CD4-positive, alpha-beta T cell treated with Interleukin-4 for 4 hours (primary cell): ENCODE measurements at regions not wholly inside any gene's neighbourhood (a gene's known extent, or its start where the extent isn't known, plus 50 kb on each side); places are given as distances from the start of the nearest gene placed in this dataset.

Source experiments
- DNase-seq: peaks from one replicate; pipeline ENCODE4 v3.0.0-alpha.2; 2020

DNA sequence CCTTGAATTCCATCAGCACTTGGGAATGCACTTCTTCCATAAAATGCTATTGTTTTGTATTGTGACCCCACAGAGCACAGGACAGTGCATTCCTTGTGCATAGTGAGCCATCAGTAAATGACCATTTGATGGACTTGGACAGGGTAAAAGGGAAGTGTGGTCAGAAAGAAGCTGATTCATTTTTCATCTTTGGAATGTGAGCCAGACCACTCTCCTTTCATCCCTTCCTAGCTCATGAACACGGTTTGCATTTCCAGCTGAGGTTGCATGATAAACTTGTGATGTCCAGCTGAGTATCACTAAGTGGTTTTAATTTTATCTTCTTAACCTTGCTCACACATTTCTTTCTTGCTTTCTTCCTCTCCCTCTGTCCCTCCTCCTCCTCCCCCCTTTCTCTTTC, 101.3 kb downstream of the NUDT12 start:
- no peak for DNase-seq

DNA sequence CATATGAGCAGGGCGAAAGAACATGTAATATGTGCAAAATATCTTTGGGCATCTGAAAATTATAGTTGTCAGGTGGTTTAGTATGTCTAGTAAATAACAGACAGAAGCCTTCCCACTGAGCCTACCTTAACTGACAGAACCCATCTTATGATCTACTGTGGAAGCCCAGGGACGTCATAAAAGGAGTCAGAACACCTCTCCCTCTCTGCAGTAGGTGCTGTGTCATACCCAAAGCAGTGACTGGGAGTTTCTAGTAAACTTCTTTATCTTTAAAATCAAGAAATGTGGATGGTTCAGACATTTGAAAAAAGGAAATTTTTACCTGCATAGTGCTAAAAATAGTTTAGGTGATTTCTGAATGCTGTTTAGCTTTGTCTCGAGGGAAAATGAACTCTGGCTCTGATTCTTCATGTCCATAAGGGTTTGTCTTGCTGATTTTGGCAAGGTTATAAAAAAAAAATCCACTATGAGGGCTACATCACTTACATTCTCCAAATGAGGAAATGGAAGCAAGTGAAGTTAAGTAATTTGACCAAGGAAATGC, 104.0 kb downstream of the NUDT12 start:
- DNase-seq = no peak

DNA sequence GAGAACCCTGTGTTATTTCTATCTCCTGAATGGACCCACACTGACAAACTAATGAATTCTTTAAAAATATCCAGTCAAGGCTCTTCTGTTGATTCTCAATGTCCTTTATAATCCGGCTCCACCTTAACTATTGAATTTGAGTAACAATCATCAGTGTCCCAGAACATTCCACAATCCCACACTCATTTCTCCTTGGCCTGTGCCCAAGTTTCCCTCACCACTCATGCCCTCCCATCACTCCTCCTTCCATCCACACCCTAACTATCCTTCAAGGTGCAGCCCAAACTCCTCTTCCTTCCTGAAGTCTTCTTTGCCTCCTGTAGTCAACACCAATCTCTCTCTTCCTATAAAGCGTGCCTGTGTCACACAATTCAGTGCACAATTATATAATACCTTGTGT, 106.1 kb downstream of the NUDT12 start:
- DNase-seq = no peak

DNA sequence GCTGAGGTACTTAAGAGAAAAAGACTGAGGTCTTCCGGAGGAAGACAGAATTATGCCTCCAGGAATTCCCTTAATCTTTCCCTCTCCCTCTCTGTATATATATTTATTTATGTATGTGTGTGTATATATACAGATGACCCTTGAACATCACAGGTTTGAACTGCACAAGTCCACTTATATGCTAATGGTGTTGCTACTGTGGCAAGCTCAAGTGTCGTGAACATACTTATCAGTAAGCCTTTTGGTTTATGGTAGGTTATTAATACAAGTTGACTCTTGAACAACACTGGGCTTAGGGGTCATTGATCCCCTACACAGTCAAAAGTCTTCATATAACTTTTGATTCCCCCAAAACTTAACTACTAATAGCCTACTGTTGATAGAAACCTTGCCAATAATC, 106.8 kb downstream of the NUDT12 start:
- no peak for DNase-seq

DNA sequence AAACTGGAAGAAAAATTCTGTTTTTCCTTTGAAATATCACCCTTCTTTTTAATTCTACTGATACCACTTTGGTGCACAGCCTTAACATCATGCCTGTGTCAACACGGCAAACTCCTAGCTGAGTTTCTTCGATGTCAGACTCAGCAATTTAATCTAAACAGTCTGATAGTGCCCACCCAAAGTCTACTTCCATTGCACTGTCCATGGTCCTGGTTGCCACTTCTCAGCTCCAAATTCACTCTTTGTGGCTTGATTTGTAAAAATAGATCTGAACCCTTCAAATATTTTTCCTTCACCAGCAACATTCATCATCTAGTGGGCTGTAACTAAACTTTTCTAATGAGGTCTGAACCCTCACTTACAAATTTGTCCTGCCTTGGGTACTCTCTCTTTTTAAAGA, 107.8 kb downstream of the NUDT12 start:
- no peak for DNase-seq

DNA sequence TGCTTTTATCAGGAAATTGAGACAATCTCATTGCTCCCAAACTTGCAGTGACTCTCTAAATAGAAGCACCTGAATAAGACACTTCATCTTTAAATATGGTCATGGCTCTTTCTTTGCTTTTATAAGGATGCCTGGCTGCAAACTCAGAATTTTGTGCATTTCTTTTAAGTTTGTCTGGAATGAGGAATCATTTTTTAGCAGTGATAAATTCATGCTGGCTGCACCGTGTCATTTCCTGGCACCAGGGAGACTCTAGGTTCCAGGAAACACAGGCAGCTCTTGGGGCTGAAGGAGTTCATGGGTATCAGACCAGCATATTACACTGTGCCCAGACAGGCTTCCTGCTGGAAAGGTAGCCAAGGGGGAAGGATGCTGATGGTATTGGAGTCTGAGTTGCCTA, 109.9 kb downstream of the NUDT12 start:
- DNase-seq = no peak

DNA sequence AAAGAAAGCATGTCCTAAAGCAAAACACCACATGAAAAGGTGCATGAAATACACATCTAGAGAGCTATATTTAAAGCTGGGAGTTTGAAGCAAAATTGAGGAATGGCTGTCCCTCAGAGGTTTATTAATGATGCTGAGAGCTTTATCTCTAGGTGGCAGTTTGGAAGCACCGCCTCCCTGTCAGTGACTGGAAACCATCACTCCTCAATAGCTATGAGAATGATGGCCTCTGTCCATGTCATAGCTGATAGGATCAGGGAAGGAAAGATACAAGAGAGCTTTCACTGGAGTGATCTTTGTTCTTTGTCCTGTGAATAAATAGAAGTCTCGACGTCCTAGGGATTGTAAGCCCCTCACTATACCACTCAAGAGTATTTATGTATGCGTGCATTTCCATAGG, 110.5 kb downstream of the NUDT12 start:
- no peak for DNase-seq

DNA sequence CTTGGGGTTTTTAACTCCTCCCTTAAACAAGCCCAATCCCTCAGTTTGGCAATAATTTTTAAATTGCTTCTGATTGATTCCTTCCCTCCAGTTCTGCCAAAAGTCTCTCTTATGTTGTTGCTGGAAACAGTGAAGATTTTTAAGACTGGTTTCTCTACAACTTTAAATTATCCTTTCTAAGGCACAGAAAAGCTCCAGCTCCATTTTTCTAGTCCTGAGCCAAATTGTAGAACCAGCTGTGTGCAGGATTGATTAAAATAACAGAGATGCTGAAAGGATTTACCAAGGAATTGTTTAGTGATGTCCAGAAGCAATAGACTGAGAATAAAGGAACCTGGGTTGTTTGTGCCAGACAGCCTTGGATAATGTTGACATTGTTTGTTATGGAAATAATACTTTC, 111.3 kb downstream of the NUDT12 start:
- DNase-seq = no peak

DNA sequence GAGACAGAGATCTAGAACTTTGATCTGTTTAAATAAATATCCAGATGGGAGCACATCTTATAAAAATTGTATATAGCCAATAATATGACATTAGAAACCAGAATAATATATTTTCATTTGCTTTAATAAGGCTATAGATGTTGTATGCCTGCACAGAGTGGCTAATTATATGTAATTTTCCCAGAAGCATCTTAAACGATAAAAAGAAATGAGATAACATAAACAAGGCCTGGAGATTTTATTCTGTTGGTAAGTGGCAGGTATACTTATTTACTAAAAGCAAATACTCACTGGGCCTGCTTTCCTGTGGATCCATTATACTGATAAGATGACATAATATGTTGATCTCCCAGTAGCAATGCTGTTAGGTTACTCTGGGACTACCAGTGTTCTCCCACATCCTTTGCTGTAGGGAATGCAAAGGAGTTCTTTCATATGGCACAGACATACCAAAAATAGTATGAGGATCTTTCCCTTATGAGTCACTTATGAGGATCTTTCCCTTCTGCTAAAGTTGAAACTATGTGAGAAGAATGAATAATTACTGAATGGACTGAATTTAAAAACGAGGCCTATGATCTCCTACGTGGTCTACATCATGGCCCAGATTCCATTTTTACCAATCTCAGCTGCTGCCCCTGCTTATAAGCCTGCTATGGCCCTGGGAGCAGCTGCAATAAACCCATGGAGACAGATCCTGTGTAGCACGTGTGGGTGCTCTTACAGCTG, 112.1 kb downstream of the NUDT12 start:
- no peak for DNase-seq

DNA sequence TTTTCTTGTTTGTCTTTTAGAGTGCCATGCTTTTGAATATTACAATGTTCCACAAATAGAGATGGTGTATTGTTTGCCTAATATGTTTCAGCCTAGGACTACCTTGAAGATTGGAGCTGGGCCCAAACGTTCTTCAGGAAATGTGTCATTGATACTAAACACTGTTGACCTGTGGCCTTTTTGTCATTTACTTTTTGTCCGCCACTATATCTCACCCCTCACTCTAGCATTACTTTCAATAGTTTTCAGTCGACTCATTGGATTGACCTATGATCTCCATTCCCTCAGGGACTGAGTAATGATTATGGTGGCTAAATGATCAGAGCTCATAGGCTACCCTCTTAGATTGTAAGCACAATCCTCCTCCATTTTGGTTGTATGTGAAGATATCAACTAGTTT, 115.8 kb downstream of the NUDT12 start:
- no peak for DNase-seq

DNA sequence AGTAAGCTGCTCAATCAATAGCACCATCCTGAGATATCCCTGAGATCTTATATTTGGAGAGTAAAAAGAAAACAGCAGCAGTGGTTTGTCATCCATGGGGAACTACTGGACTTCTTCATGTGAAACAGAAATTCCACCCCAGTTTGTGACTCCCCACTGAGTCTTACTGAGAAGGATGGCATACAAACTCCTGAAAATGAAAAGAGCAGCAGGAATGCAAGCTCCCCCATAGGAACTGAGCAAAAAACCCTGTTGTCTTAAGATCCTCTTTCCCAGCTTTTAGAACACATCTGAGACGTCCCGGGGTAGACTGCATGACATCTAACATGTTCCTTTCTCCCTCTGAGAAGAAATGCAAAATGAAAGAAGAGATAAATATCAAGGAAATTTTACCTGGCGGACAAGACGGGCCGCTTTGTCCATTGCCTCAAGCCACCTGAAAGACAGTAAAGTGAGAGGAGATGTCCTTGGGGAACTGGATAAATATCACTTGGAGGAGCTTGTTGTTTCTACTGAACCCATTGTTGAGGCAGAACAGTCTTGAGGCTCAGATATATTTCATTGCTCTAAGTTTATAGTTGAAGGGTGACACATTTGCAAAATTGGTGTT, 117.1 kb downstream of the NUDT12 start:
- no peak for DNase-seq

DNA sequence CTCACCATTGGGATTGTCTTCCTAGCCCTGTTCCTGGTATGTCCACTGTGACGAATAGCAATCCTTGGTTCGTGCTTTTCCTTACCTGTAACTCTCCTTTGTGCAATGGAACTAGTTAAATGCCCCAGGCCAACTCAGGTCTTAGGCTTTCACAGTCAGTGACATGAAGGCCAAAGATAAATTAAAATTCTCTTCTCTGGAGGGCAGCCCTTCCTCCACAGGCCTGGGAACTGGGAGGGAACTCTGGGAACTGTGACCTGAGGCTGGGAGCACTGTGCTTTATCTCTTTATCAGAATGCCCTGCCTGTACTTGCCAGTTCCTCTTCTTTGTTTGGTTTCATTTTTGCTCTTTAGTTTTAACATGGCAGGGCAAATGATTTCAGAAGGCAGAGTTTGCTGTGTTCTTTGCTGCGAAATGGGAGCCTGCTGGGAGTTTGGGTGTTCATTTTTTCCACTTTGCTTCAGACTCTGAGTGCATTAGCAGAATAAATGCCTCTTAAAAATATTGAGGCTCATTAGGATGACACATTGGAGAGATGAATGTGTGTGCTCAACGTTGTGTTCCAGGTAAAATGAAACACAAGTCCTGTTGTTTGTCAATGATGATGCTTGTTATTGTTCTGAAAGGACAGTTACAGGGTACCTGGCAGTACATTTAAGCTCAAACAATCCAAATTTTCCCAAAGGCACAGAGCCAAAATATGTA, 118.1 kb downstream of the NUDT12 start:
- DNase-seq = no peak

DNA sequence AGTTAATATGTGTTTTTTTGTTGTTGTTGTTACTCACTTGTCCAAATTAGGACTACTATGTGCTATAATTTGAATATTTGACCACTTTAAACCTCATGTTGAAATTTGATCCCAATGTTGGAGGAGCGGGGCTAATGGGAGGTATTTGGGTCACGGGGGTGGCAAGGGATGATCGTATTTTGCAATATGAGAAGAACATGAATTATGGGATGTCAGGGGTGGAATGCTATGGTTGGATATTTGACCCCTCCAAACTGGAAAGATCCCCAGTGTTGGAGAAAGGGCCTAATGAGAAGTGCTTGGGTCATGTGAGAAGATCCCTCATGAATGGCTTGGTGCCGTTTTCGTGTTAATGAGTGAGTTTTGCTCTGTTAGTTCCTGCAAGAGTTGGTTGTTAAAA, 119.8 kb downstream of the NUDT12 start:
- DNase-seq = no peak

DNA sequence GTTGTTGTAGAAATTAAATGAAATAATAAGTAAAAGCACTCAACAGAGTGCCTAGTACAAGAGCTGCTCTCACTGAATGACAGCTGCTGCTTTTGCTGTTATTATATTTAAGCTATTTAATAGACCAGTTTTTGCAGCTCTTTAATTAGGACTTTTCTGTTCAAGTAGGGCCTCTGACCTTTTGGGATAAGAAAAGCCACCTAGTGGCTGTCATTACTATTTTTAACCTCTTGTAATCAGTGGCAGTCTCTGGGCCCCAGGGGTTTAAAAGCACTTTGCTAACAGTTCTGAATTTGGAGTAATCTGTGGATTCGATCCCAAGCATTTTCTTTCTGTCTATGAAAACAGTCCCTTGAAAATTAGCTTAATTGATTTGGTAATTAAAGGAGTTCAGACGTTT, 121.1 kb downstream of the NUDT12 start:
- DNase-seq = no peak

DNA sequence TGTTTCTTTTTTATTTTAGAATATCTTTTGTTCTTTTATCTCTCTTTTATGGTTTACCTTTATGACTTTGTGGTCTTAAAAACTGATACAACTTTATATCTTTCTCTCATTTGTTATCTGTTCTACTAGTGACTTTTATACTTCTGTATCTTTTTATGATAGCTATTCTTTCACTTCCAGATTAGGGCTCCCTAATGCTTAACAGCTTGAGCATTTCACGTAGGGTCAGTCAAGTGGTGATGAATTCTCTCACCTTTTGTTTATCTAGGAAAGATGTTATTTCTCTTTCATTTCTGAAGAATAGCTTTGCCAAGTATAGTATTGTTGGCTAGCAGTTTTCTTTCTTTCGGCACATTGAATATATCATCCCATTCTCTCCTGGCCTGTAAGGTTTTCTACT, 123.6 kb downstream of the NUDT12 start:
- DNase-seq = no peak

DNA sequence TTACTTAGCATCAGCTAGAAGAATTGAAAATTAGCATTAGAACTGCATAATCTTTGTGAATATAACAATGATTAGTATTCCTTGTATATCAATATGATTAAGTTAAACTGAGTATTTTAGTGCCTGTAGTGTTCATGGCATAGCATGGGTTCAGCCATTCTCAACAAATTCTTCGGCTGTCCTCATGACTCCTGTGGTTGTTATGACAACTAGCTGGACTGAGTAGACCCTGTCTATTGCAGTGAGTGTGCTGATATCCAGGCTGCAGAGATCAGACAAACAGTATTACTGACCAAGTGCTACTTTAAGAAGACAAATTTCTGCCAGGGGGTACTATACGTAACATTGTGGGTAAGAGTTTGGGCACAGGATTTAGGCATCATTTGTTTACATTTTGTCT, 125.9 kb downstream of the NUDT12 start:
- no peak for DNase-seq

DNA sequence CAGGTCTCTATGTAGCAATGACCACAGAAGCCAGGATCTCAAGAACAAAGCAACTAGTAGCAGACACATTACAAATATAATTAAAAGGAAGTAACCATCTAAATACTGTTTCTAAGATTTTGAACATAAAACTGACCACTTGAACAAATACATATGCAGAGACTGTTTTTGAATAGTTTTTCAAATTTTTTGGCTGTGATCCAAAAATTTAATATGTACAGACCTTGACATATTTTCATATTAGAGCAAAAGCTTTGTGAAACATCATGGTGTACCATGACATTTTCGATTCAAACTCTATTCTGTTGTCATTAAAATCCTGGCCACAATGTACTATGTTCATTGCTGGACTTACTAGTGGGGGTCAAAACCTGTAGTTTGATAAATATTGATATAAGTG, 126.5 kb downstream of the NUDT12 start:
- DNase-seq = no peak

DNA sequence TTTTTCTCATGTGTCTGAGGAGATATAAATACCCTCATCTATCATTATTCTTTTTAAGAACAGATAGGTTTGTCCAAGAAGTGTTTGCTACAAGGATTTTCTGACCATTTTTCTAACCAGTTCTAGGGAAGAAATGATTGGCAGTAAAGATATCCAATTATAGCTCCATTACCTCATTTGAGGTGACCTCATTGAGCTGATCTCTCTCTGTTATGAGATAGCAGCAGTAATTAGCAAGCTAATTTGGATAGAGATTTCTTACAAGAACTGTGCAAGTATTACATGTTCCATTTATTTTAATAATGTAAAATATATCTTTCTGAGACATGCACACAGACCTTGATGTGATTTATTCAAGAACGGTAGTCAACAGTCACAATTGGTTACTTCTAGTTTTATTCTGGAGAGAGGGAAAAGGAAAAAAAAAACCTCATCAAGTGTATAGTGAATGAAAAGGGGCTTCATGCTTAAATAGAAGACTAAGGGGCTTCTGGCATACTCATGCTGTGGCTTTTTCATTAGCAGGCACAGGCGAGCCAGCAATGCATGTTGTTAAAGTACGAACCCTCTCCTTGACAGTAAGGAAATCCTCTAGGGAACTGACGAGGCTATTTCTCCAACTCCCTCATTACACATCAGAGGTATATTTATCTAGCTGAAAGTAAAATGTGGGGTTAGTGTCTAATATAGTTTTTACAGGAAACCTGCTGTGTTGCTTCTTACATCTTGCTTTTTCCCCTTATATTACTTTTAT, 127.3 kb downstream of the NUDT12 start:
- no peak for DNase-seq

DNA sequence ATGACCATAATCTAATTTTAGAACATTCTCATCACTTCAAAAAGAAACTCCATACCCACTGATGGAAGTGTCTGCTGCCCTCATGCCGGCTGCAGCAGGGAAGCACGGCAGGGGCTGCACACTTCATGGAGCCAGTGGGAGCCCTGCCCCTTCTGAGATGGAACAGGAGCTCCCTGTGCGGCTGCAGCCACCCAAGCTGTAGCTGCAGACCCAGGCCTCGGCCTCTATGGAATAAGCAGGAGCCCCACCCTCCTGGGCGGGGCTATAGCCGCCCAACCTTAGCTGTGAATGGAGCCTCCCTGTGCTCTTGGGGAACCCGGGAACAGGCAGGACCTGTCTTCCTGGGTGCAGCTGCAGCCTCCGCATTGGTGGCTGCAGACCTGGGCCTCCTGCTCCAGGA, 128.5 kb downstream of the NUDT12 start:
- DNase-seq = no peak

DNA sequence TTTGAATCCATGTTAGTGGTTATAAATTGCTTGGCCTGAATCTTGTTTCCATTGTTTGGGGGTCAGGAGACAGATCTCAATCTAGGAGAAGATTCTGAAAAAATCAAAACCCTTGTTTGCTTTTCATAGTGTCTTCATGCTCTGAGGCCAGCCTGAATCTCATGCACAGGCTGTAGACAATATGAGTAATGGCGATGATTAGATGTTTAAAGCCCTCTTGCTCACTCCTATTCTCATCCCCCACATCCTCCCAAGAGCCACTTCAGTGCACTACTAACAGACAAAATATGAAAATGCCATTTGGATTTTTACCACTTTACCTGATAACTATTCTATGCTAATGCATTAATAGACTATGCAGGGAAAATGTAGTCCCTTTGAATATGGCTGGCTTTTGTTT, 129.4 kb downstream of the NUDT12 start:
- no peak for DNase-seq

DNA sequence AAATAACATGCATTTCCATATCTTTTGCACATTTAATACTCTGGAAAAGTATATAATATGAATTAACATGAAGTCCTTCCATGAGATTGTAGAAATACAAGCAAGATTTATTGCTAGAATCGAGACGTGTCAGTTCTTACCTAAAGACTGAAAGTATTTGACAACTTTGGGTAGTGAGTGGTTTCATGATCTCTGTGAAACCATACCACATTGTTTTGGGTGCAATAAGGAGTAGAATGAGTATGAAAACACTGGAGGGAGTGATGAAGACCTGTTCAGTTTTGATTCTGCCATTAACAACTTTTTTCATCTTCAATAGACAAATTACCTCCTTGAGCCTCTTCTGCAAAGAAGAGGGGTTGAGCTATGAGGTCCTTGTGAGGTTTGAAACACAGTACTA, 133.7 kb downstream of the NUDT12 start:
- DNase-seq = no peak

DNA sequence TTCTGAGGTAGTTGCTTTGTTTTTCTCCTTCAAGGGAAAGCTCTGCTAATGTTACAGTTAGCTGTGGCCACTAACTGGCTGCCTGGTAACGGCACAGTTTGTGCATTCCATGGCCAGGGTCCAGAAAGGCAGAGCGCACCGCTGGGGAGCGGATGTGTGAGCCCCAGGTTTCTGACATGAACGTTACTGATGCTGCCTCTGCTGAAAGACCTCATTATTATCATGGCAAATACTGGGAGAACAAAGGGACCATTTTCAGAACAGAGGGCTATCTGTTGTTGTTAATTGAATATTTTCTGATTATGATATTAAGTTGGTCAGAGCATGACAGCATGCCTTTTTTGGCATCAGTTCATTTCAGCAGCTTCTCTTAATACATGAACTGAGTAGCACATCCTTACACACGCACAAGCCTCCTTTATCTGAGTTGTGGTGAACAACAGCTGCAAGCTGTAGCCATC, 134.1 kb downstream of the NUDT12 start:
- DNase-seq = no peak

DNA sequence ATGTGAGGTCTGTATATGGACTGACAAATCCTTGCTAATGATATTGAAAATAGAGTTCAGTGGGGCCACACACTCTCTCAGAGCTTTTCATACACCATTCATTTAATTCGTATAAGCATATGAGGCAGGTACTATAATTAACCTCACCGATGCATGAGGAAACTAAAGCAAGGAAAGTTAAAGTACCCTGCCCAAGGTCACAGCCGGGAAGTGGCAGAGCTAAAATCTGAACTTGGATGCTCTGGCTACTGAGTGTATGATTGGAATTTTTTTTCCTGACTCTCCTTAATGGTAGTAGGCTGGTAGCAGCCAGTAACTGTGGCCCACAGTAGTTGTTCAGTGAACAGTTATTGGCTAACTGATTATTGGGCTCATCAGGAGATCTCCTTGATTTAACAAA, 135.3 kb downstream of the NUDT12 start:
- no peak for DNase-seq
